ENCODE measurements at regions not wholly inside any gene's neighbourhood (a gene's known extent, or its start where the extent isn't known, plus 50 kb on each side); places are given as distances from the start of the nearest gene placed in this dataset.

DNA sequence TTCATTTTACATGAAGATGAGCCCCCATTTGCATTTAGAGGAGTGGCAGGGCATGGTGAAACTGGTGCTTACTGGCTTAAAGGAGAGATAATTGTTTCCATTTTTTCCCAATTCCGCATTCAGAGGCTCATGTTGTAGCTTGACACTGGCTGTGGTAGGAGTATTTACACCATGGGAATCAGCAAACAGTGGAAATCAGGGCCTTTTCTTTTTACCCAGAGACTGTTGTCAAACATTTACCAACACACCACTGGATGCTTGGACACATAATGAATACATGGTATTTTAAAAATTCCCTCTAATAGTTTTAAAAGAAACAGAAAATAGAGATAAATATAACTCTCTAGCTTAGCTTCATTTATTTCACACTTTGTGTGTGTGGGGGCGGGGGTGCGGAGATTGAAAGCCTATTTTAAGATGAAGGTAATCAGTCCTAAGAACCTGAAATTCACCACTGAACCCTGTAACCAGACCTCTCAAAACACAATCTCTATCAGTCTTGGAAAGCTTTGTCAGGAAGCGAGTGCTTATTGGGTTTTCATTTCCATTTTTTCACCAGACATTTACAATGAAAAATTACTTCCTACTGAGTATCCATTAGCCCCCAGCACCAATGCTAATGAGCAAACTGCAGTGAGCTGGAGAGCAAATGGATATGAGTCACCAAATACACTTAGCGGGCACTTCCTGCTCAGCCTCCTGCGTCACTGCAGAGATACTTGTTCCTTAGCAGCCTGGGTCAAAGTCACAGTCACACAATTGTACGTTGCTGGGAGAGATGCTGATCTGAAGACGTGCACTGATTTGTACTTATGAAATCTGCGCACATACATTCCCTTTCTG is 532.0 kb downstream of the BCKDHB start:
- no peaks in the 10 kb centered on the region for H3K9me3 ChIP-seq (ENCODE audit: low read depth)
- peaks cover 5% of the 10 kb centered on the region for H3K4me1 ChIP-seq (ENCODE audit: insufficient read depth)
- H2AFZ ChIP-seq, result peak overlapping the region; percentile 47
- TF ChIP-seq, protein P1, sequence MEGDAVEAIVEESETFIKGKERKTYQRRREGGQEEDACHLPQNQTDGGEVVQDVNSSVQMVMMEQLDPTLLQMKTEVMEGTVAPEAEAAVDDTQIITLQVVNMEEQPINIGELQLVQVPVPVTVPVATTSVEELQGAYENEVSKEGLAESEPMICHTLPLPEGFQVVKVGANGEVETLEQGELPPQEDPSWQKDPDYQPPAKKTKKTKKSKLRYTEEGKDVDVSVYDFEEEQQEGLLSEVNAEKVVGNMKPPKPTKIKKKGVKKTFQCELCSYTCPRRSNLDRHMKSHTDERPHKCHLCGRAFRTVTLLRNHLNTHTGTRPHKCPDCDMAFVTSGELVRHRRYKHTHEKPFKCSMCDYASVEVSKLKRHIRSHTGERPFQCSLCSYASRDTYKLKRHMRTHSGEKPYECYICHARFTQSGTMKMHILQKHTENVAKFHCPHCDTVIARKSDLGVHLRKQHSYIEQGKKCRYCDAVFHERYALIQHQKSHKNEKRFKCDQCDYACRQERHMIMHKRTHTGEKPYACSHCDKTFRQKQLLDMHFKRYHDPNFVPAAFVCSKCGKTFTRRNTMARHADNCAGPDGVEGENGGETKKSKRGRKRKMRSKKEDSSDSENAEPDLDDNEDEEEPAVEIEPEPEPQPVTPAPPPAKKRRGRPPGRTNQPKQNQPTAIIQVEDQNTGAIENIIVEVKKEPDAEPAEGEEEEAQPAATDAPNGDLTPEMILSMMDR (IDR thresholded peaks at IDR 0.05; ENCODE audit: poor library complexity), result no peak
- no peaks in the 10 kb centered on the region for H3K27me3 ChIP-seq
- peak; percentile 87 for DNase-seq (ENCODE audit: low spot score)
- H3K79me2 ChIP-seq, result no peaks in the 10 kb centered on the region
- H3K9me2 ChIP-seq (replicated peaks; ENCODE audit: insufficient read depth), result no peaks in the 10 kb centered on the region
- peak overlapping the region; percentile 84 for H3K27ac ChIP-seq
- H4K20me1 ChIP-seq (ENCODE audit: insufficient read depth, poor library complexity, severe bottlenecking), result no peaks in the 10 kb centered on the region
- peak overlapping the region; percentile 21 for H3K4me2 ChIP-seq
- no peaks in the 10 kb centered on the region for H3K36me3 ChIP-seq (replicated peaks; ENCODE audit: insufficient read depth, low read depth)
- no peak overlapping the region for H3K4me3 ChIP-seq
- WGBS (ENCODE audit: low lambda C conversion rate, missing lambda C conversion rate), result 45% methylated on average over 9 of the region's 9 CpGs

DNA sequence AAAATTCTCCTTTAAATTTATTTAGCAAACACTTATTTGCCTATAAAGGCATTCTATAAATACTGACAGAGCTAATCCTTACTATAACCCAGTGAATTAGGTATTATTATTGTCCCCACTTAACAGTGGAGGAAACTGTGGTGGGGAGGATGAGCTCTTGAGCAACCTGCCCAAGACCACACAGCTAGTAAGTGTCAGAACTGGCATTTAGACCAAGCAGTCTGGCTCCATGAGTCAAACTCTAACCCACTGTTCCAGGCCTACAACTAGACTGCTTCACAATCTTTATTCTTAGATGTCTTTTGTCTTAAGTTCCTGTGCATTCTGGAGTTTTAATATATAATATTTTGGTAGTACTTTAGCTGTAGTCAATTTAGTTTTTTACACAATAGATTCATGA is 530.8 kb downstream of the BCKDHB start:
- Histone ChIP-seq H3K9me2 (replicated peaks; ENCODE audit: insufficient read depth) (no peaks in the 10 kb centered on the region), H3K4me2 (no peak overlapping the region), H3K4me1 (ENCODE audit: insufficient read depth) (peaks cover 5% of the 10 kb centered on the region), H2AFZ (no peak overlapping the region), H3K4me3 (no peak overlapping the region), H4K20me1 (ENCODE audit: insufficient read depth, poor library complexity, severe bottlenecking) (no peaks in the 10 kb centered on the region), H3K27ac (no peak overlapping the region), H3K36me3 (replicated peaks; ENCODE audit: insufficient read depth, low read depth) (no peaks in the 10 kb centered on the region), H3K9me3 (ENCODE audit: low read depth) (no peaks in the 10 kb centered on the region), H3K27me3 (no peaks in the 10 kb centered on the region), H3K79me2 (no peaks in the 10 kb centered on the region)
- no peak for DNase-seq (ENCODE audit: low spot score)
- TF ChIP-seq, protein P1 (IDR thresholded peaks at IDR 0.05; ENCODE audit: poor library complexity), result no peak
- TF ChIP-seq EZH2 (IDR thresholded peaks at IDR 0.05; ENCODE audit: borderline replicate concordance), result no peak
- no peak for TF ChIP-seq EZH2phosphoT487 (IDR thresholded peaks at IDR 0.05; ENCODE audit: low read depth, severe bottlenecking, unreplicated experiment)

DNA sequence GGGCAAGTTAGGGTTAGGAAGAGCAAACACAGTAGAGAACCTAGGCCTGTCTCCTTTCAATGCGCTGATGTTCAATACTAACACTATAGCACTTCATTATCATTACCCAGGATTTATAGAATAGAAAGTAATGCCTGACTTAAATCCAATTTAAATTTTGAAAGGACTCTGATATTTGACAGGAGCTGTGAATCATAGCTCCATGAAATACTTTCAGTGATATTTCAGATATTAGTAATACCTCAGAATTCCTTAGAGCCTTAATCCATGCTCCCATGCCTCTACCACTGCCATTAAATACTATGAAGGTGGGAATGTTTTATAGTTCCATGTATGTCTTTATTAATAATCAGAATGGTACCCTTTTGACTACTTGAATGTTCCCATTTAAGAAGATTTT is 530.2 kb downstream of the BCKDHB start:
- Histone ChIP-seq H3K4me1 (ENCODE audit: insufficient read depth) (peaks cover 5% of the 10 kb centered on the region), H3K4me3 (no peak overlapping the region), H2AFZ (no peak overlapping the region), H4K20me1 (ENCODE audit: insufficient read depth, poor library complexity, severe bottlenecking) (no peaks in the 10 kb centered on the region), H3K9me3 (ENCODE audit: low read depth) (no peaks in the 10 kb centered on the region), H3K79me2 (no peaks in the 10 kb centered on the region), H3K4me2 (no peak overlapping the region), H3K27me3 (no peaks in the 10 kb centered on the region), H3K36me3 (replicated peaks; ENCODE audit: insufficient read depth, low read depth) (no peaks in the 10 kb centered on the region), H3K27ac (no peak overlapping the region), H3K9me2 (replicated peaks; ENCODE audit: insufficient read depth) (no peaks in the 10 kb centered on the region)
- WGBS (ENCODE audit: low lambda C conversion rate, missing lambda C conversion rate), result 97% methylated on average over 1 of the region's 1 CpG
- no peak for DNase-seq (ENCODE audit: low spot score)
- no peak for TF ChIP-seq EZH2 (IDR thresholded peaks at IDR 0.05; ENCODE audit: borderline replicate concordance)
- TF ChIP-seq EZH2phosphoT487 (IDR thresholded peaks at IDR 0.05; ENCODE audit: low read depth, severe bottlenecking, unreplicated experiment), result no peak
- TF ChIP-seq, protein P1 (IDR thresholded peaks at IDR 0.05; ENCODE audit: poor library complexity), result no peak

Measured in hepatocyte (in vitro differentiated cells).